SK-N-SH (cell line): ENCODE measurements at regions not wholly inside any gene's neighbourhood (a gene's known extent, or its start where the extent isn't known, plus 50 kb on each side); places are given as distances from the start of the nearest gene placed in this dataset.

ENCODE experiments used
- CTCF ChIA-PET: fragments of 300-600, 350-600 bp; formaldehyde crosslinking; extraction: SDS; loops from one replicate; lab custom pipeline; 2021; lab: Yijun Ruan, JAX
- POLR2A ChIA-PET: fragments of 350-600 bp; sonication (Branson Sonifier 250); formaldehyde crosslinking; extraction: SDS; loops from one replicate; lab custom pipeline; 2020; ENCODE audit warnings: antibody characterized with exemption, inconsistent platforms; lab: Yijun Ruan, JAX
- DNase-seq: peaks from one replicate; pipeline ENCODE4 v3.0.0; 2012
- H2AFZ ChIP-seq: fragments of 200-600 bp; sonication (generic); 2 replicates; pipeline ENCODE4 v1.8.1; 2016; ENCODE audit warnings: antibody characterized with exemption, mild to moderate bottlenecking, low read depth
- H3F3A ChIP-seq: fragments of 200-600 bp; sonication (generic); replicated peaks from 2 replicates; pipeline ENCODE3; 2016; ENCODE audit warnings: antibody characterized with exemption, mild to moderate bottlenecking; ENCODE audit not compliant: insufficient read depth
- H3K27ac ChIP-seq, 2 experiments: fragments of 200-500 bp in 1 of 2; fragments of 200-600 bp in 1 of 2; sonication (Bioruptor generic) in 1 of 2; sonication (generic), shearing (Covaris generic) in 1 of 2; 2 replicates each; pipeline versions ENCODE4 v1.5.1 to v1.6.1; 2014 to 2016; ENCODE audit warnings: low read depth in 2 of 2, inconsistent platforms in 1 of 2, low read length in 1 of 2, mild to moderate bottlenecking in 1 of 2, mixed read lengths in 1 of 2
- H3K27me3 ChIP-seq: fragments of 200-600 bp; sonication (generic), shearing (Covaris generic); 2 replicates; pipeline ENCODE4 v1.6.1; 2016; ENCODE audit warnings: mixed run types; ENCODE audit not compliant: insufficient read depth
- H3K36me3 ChIP-seq, 2 experiments: fragments of 200-500 bp in 1 of 2; fragments of 200-600 bp in 1 of 2; sonication (Bioruptor generic) in 1 of 2; sonication (generic) in 1 of 2; replicated peaks in 1 of 2; 2 replicates each; pipeline versions ENCODE3 to v1.5.1; 2014 to 2016; ENCODE audit warnings: low read length in 1 of 2, mild to moderate bottlenecking in 1 of 2; ENCODE audit not compliant: insufficient read depth in 2 of 2, control insufficient read depth in 1 of 2
- H3K4me1 ChIP-seq, 2 experiments: fragments of 200-500 bp in 1 of 2; fragments of 200-600 bp in 1 of 2; sonication (Bioruptor generic) in 1 of 2; sonication (generic), shearing (Covaris generic) in 1 of 2; 2 replicates each; pipeline versions ENCODE4 v1.5.1 to v1.6.1; 2014 to 2016; ENCODE audit warnings: low read depth in 1 of 2, low read length in 1 of 2, mixed run types in 1 of 2; ENCODE audit not compliant: insufficient read depth in 2 of 2, control insufficient read depth in 1 of 2
- H3K4me2 ChIP-seq: fragments of 200-600 bp; sonication (generic), shearing (Covaris generic); 2 replicates; pipeline ENCODE4 v1.6.1; 2017; ENCODE audit warnings: mixed run types
- H3K4me3 ChIP-seq, 2 experiments: fragments of 200-500 bp in 1 of 2; fragments of 200-600 bp in 1 of 2; sonication (Bioruptor generic) in 1 of 2; sonication (generic), shearing (Covaris generic) in 1 of 2; 2 replicates each; pipeline versions ENCODE4 v1.5.1 to v1.8.1; 2014 to 2016; ENCODE audit warnings: low read depth in 2 of 2, inconsistent platforms in 1 of 2, low read length in 1 of 2, mild to moderate bottlenecking in 1 of 2, mixed read lengths in 1 of 2, moderate library complexity in 1 of 2
- H3K79me2 ChIP-seq: fragments of 200-600 bp; sonication (generic); 2 replicates; pipeline ENCODE4 v1.8.1; 2017; ENCODE audit warnings: mild to moderate bottlenecking; ENCODE audit not compliant: insufficient read depth
- H3K9ac ChIP-seq: fragments of 200-600 bp; sonication (generic); 2 replicates; pipeline ENCODE4 v1.6.1; 2017; ENCODE audit warnings: mixed run types
- H3K9me2 ChIP-seq: fragments of 200-600 bp; sonication (generic); 2 replicates; pipeline ENCODE4 v1.6.1; 2017; ENCODE audit warnings: mixed run types
- H3K9me3 ChIP-seq: fragments of 200-600 bp; sonication (generic); 2 replicates; pipeline ENCODE4 v1.6.1; 2017; ENCODE audit warnings: mixed run types, mild to moderate bottlenecking, moderate library complexity
- H4K20me1 ChIP-seq: fragments of 200-600 bp; sonication (generic); 2 replicates; pipeline ENCODE4 v1.6.1; 2017; ENCODE audit warnings: mild to moderate bottlenecking, mixed run types; ENCODE audit not compliant: insufficient read depth
- CHD2 ChIP-seq: fragments of 150-350 bp; IDR thresholded peaks from 2 replicates; pipeline ENCODE4 v1.6.1; 2018; ENCODE audit warnings: low read length; ENCODE audit not compliant: partially characterized antibody
- FOXM1 ChIP-seq: IDR thresholded peaks from 2 replicates; pipeline ENCODE4 v1.4.0; 2012; ENCODE audit warnings: low read depth, mild to moderate bottlenecking
- GATA2 ChIP-seq: sonication (generic); formaldehyde crosslinking; IDR thresholded peaks from 2 replicates; pipeline ENCODE4 v1.5.0; 2020; ENCODE audit warnings: mild to moderate bottlenecking, missing genetic modification reagents
- IRF3 ChIP-seq: fragments of 150-350 bp; IDR thresholded peaks from 2 replicates; pipeline ENCODE4 v1.6.1; 2016; ENCODE audit warnings: mild to moderate bottlenecking, low read depth, low read length
- JUND ChIP-seq: IDR thresholded peaks from 2 replicates; pipeline ENCODE4 v1.4.0; 2012
- MXI1 ChIP-seq: IDR thresholded peaks from 2 replicates; pipeline ENCODE4 v1.6.1; 2012; ENCODE audit warnings: mild to moderate bottlenecking, low read depth, low read length, improper control_type of control experiment
- RFX5 ChIP-seq: IDR thresholded peaks from 2 replicates; pipeline ENCODE4 v1.6.1; 2012; ENCODE audit warnings: mild to moderate bottlenecking, improper control_type of control experiment, low read length
- RXRA ChIP-seq: IDR thresholded peaks from 2 replicates; pipeline ENCODE4 v1.4.0; 2012; ENCODE audit warnings: low read depth, mild to moderate bottlenecking, borderline replicate concordance
- TEAD4 ChIP-seq: IDR thresholded peaks from 2 replicates; pipeline ENCODE4 v1.4.0; 2012; ENCODE audit warnings: mild to moderate bottlenecking, borderline replicate concordance; ENCODE audit not compliant: insufficient read depth
- USF1 ChIP-seq: IDR thresholded peaks from 2 replicates; pipeline ENCODE4 v1.4.0; 2012; ENCODE audit warnings: low read depth, borderline replicate concordance
- ZBTB33 ChIP-seq: IDR thresholded peaks from 2 replicates; pipeline ENCODE4 v1.4.0; 2012; ENCODE audit warnings: low read depth, borderline replicate concordance
- WGBS: methylation state at CpG from one replicate; pipeline ENCODE4 v1.1.6; 2017; ENCODE audit warnings: low lambda C conversion rate; 5-methylcytosine and 5-hydroxymethylcytosine counted together

- H3K4me3 ChIP-seq, result no peak overlapping the region
- no peaks in the 10 kb centered on the region for H3K79me2 ChIP-seq
- no peak overlapping the region for H2AFZ ChIP-seq
- H4K20me1 ChIP-seq, result no peaks in the 10 kb centered on the region
- H3K9me2 ChIP-seq, result no peaks in the 10 kb centered on the region
- TF ChIP-seq ZBTB33, result no peak
- no peak for TF ChIP-seq IRF3
- TF ChIP-seq TEAD4, result no peak
- no peak for TF ChIP-seq RXRA
- ChIA-PET POLR2A (no interaction called here), CTCF (no interaction called here)
- H3K27me3 ChIP-seq, result no peaks in the 10 kb centered on the region
- H3K4me2 ChIP-seq, result no peak overlapping the region
- no peak for DNase-seq
- no peaks in the 10 kb centered on the region for H3F3A ChIP-seq
- no peak overlapping the region for H3K9ac ChIP-seq
- H3K36me3 ChIP-seq, result no peaks in the 10 kb centered on the region
- H3K4me1 ChIP-seq, result no peaks in the 10 kb centered on the region
- H3K27ac ChIP-seq, result no peak overlapping the region
- H3K9me3 ChIP-seq, result no peaks in the 10 kb centered on the region
These were observed 532.5 kb downstream of the KIF4B start for GRCh38 chr5:155546075-155546474.

GRCh38 chr5:155554500-155554899 lies 540.9 kb downstream of the KIF4B start:
- no peak for DNase-seq
- H3K36me3 ChIP-seq, result no peaks in the 10 kb centered on the region
- H3K4me2 ChIP-seq, result no peak overlapping the region
- POLR2A ChIA-PET, result no interaction called here
- H3K9me3 ChIP-seq, result no peaks in the 10 kb centered on the region
- TF ChIP-seq TEAD4, result no peak
- TF ChIP-seq RFX5, result no peak
- TF ChIP-seq FOXM1, result no peak
- TF ChIP-seq, all 33 proteins: peak for 0
- H3K79me2 ChIP-seq, result no peaks in the 10 kb centered on the region
- H4K20me1 ChIP-seq, result no peaks in the 10 kb centered on the region
- no peaks in the 10 kb centered on the region for H3K4me1 ChIP-seq
- H3K4me3 ChIP-seq, result no peak overlapping the region
- no peak overlapping the region for H3K9ac ChIP-seq
- H3K27ac ChIP-seq, result no peak overlapping the region
- CTCF ChIA-PET, result no interaction called here
- no peaks in the 10 kb centered on the region for H3F3A ChIP-seq
- 8% methylated on average over 3 of the region's 3 CpGs for WGBS
- no peaks in the 10 kb centered on the region for H3K27me3 ChIP-seq
- no peaks in the 10 kb centered on the region for H3K9me2 ChIP-seq
- H2AFZ ChIP-seq, result no peak overlapping the region

- Histone ChIP-seq H3K9me2 (no peaks in the 10 kb centered on the region), H3K27me3 (no peaks in the 10 kb centered on the region), H3K9ac (no peak overlapping the region), H3F3A (no peaks in the 10 kb centered on the region), H3K27ac (no peak overlapping the region), H3K79me2 (no peaks in the 10 kb centered on the region), H4K20me1 (no peaks in the 10 kb centered on the region), H3K9me3 (no peaks in the 10 kb centered on the region), H2AFZ (no peak overlapping the region), H3K4me1 (no peaks in the 10 kb centered on the region), H3K4me3 (no peak overlapping the region), H3K4me2 (no peak overlapping the region), H3K36me3 (no peaks in the 10 kb centered on the region)
- 48% methylated on average over 1 of the region's 1 CpG for WGBS
- ChIA-PET CTCF (no interaction called here), POLR2A (no interaction called here)
- no peak for DNase-seq
- TF ChIP-seq FOXM1 (no peak), MXI1 (no peak), IRF3 (no peak), TEAD4 (no peak), RXRA (no peak), USF1 (no peak), JUND (no peak), GATA2 (no peak), CHD2 (no peak)
These were observed 542.7 kb downstream of the KIF4B start for GRCh38 chr5:155556222-155556621.
